GM19397 (cell line): ENCODE measurements at regions not wholly inside any gene's neighbourhood (a gene's known extent, or its start where the extent isn't known, plus 50 kb on each side); places are given as distances from the start of the nearest gene placed in this dataset.

Source experiments
- ATAC-seq: cut with Tn5 transposase; IDR thresholded peaks from one replicate; pipeline ENCODE4 v1.9.1; 2021; ENCODE audit warnings: mild to moderate bottlenecking, moderate library complexity; ENCODE audit not compliant: unreplicated experiment

DNA sequence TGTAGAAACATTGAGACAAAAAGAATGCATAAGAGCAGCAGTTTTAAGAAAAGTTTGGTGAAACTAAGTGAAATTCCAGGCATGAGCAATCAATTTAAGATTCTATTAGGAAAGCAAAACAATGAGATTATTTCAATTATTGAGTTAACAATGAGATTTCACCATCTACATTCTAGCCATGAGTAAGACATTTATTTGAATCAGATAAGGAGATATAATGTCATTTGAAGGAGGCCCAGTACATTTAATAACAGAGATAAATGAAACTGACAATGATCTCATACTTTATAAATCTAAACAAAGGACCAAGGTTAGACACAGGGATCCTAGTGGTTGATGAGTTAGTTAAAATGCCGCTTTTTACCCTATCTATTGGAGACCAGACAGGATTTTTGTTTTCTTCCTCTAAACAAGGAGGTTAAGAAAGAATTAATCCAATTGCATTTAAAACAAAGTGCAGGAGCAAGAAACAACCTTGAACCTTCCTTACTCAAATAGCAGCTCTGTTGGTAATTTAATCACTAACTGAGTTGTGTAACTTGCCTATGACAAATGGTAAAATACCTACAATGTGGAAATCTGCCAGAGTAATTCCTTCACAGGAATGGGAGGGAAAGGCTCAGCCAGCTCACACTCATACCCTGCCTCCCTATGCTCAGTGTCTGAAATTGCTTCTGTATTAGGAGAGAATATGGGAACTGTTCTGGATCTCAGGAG lies 103.5 kb upstream of the NR3C1 start:
- no peak for ATAC-seq

DNA sequence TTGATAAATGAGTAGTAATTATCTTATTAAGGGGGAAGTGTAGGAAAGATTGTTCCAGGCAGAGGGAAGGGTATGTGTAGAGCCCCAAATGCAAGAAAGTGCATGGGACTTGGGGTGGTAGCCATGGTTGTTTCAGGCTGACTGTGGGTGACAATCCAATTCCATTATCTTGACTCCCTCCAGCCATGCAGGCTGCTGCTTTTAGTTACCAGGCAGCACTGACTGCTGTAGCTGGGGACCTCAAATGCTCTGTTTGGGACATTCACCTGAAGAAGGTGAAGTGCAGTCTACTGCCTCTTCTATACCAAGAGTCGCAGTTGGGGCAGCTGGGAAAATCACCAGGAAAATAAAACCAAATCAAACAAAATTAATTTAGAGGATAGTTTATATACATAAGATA lies 102.4 kb upstream of the NR3C1 start:
- ATAC-seq, result no peak

DNA sequence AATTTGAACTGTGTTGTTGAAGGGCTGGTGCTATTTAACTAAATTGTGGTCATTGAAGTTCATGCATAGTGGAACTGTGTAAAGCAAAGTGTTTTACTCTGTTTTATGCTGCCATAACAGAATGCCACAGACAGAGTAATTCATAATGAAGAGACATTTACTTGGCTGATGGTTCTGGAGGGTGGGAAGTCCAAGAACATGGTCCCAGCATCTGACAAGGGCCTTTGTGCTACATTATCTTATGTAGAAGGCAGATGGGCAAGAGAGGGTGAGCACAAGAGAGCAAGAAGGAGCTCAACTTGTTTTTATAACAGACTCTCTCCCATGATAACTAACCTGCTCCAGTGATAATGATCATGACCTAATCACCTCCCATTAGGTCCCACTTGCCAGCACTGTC lies 101.9 kb upstream of the NR3C1 start:
- ATAC-seq, result no peak

DNA sequence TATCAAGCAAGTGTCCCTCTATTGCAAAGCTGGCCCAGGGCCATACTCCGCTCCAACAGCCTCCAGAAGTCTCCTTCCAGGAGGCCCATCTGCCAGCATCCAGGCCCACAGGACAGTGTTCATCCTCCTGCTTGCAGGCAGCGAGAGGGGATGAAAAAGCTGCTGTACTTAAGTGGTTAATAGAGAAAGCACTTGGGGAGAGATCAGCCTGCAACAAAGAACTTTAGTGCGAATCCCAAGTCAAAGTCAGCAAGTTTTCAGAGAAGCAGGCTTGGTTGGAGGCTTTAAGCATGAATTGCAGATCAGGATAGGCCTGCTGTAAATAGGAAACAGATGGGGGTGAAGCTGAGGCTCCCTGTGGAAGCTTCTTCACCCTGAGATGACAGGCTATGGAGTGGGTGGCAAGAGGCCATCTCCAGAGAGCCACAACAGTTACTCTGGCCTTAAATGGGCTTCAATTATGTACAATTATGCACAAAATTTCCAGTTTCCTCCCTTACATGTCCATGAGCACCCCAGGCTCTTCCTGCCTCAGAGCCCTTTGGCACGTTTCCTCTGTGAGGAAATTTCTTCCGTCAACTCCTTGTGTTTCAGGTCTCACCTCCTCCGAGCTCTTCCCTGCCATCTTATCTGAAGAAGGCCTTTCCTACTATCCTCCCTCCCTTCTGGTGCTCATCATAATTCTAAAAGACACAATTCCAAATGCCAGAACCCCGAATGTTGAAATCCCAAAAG lies 98.0 kb upstream of the NR3C1 start:
- ATAC-seq, result no peak

DNA sequence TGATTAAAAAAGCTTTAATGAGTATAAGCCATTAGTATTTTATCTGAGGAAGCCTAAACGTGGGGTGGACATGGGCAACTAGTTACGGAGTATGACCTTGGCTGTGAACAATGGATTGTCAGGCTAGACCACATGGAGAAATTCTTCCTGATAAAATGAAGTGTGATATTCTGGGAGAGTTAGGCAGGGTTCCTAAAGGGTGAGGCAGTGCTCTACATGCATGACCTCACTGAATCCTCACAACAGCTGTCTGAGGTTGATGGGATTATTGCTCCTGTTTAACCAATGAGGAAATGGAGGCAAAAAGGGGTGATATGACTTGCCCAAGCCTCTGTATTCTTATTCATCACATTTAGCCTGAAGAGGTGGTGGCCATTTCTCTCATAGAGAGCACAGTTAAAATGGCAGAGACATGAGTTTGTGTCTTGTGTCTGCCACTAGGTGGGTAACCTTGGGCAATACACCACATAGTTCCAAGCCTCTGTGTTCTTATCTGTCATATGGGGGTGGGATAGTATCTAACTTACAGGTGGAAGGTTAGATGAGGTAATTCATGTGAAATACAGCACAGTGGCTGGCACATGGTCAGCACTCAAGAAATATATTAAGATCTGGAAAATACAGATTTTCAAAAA lies 96.1 kb upstream of the NR3C1 start:
- ATAC-seq, result no peak

DNA sequence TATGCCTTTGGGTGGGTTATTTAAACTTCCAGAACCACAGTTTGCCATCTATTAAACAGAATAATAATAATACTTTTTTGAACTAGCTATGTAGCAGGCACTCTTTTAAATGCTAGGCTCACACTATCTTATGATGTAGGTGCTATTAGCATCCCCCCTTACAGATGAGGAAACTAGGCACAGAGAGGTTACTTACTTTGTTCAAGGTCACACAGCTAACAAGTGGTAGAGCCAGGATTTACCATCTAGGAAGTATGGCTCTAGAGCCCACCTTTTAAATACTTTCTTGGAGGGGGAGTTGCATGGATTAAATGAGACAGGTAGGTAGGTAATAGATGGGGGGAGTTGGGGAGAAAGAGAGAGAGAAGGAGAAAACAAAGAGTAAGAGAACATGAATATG lies 95.3 kb upstream of the NR3C1 start:
- no peak for ATAC-seq

DNA sequence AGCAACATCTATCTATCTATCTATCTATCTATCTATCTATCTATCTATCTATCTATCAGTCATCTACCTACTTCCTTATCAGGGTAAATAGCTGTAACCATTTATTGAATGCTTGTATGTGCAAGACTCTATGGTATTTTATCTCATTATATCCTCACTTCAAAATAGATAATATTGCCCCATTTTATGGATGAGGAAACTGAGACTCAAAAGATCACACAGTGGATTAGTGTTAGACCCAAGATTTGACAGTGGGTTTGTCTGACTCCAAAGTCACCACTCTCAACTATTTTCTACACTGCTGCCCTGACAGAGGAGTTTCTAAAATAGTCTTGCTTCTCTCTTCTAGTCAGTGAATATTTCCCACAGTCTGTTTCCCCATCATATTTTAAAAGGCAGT lies 94.3 kb upstream of the NR3C1 start:
- no peak for ATAC-seq

DNA sequence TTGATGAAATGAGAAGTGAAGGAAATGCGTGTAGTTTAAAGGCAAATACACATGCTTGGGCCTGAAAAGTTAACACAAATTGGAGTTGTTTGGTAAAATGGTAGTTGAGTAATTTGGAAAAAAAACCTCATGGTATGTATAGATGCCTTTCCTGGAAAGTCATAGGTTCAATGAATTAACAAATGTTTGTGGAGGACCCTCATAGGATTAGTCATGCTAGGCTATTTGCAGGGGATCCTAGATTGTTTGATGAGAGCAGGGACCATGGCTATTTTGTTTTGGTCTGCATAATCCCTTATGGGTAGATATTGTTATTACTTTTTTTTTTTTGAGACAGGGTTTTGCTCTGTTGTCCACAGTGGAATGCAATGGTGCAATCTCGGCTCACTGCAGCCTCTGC lies 93.5 kb upstream of the NR3C1 start:
- ATAC-seq, result no peak

DNA sequence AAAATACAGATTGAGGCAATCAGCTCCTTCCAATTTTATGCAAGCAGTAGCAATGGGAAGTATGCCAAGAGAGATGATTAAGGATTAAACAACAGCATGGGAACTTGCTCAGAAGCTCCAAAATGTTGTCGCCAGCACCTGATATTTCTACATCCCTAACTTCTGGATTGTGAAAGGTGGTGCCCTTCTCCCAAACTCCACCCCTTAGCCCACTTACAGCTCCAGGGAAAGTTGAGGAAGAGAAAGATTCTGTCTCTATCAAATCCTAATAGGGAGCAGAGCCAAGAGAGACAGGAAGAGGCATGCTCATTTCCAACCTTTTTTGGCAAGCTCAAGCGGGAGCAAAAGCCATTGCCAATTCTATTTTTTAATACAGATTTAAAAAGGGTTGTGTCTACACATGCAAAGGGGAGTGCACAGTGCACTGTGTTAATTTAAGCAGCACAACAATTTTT lies 92.4 kb upstream of the NR3C1 start:
- ATAC-seq, result no peak

DNA sequence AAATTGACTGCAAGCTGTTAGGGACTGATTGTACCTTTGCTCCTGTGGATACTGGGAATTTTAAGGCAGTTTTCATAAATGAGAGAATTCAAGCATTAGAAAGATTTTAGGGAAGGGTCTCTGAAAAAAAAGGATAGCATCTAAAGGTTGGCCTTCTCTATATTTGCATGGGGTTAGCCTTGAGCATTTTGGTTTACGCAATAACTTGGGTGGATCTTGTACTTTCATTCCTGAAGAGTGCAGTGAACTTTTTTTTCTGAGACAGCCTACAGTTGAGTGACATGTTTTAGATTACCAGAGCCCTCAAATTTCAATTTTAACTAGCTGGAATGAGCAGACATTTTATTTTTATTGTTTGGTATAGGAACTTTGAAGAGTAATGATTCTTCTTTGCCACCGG lies 91.6 kb upstream of the NR3C1 start:
- ATAC-seq, result no peak

DNA sequence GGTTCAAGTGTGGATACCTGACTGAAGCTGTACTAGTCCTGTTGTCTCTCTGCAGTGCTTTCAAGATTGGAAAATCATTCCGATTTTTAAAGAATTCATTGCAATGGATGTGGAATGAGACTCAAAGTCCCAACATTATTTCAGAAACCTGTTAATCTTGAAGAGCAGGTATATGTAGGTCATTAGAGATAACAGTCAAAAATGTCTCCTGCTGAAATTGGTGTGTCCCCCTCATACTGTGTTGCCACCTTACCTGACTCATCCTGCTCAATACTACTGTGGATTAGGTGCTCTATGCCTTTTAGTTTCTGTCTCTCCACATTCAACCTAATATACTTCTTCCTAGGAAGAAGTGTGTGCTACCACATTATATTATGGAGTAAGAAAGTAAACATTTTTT lies 91.1 kb upstream of the NR3C1 start:
- ATAC-seq, result no peak

DNA sequence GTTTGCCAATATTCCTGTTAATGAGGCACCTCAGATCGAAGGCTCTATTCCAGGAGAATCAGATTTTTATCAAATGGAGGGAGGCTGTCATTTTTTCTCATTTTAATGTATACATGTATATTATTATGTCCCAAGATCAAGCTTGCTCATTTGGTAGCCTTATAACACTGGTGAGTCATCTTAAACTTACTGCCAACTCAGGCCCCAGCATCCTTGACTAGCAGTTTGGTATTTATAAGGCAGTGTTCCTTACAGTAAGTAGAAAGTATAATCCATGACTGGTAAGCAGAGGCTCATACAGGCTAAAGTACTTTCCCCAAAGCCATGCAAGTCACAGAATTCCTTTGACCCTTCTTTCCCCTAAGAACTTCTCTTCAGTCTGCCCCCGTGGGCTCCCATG lies 90.7 kb upstream of the NR3C1 start:
- no peak for ATAC-seq

DNA sequence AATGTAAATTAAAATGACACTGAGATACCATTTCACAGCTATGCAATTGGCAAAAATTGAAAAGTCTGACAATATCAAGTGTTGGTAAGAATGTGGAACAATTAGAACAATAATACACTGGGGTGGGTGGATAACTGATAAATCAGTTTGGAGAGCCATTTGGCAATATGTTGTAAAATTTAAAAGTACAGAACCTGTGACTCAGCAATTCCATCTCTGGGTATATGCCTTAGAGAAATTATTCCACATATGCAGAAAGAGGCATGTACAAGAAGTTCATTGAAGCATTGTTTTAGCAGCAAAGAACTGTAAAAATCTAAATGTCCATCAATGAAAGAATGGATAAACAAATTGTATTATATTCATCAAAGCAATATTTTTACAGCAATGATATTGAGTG lies 89.3 kb upstream of the NR3C1 start:
- no peak for ATAC-seq

DNA sequence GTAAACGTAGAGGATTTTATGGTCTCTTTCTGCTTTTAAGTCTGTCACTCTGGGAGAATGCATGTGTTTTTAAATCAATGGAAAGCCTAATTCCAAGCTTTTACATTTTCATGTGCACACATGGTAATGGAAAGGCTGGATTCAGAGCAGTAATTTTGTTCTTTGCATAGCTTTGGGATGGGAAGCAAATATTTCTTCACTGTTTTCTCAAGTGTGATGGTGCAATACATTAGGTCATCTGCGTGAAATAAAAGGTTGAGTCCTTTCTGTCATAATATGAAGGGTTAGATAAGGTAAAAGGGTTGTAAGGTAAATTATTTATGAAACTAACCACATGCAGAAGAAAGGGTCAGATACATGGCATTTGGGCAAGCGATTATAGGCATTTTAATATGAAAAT lies 88.2 kb upstream of the NR3C1 start:
- ATAC-seq, result no peak

DNA sequence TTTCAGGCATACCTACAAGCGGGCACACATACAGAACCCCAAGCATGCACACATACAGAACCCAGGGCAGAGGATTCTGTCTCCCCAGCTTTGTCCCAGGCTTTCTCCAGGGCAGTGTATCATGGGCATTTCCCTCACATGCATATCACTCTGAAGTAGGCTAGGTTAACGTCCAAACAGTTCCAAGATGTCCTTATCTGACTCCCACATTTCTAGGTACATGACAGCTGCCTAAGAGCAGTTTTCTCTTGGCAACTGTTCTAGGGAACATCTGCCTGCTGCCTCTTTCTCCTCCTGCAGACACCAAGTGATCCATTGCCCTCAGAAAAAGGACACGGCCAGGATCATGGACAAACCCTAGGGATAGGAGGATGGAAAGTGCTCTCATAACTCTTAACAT lies 84.9 kb upstream of the NR3C1 start:
- no peak for ATAC-seq

DNA sequence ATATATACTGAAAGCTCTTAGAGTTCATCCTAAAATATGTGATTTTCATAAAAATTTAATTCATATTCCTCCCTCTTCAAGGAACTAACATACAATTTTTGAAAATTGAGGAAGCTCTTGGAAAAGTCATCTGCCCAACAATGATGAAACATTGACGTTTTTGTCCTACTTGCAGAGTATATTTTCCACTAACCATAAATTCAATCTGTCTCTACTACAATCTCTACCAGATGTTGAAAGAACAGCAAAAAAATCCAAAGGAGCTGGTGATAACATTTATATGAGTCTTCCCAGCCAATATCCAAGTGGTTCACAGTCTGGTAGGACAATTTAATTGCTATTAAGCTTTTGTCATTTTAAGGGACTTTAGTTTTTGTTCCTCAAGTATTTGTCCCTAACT lies 81.1 kb upstream of the NR3C1 start:
- no peak for ATAC-seq

DNA sequence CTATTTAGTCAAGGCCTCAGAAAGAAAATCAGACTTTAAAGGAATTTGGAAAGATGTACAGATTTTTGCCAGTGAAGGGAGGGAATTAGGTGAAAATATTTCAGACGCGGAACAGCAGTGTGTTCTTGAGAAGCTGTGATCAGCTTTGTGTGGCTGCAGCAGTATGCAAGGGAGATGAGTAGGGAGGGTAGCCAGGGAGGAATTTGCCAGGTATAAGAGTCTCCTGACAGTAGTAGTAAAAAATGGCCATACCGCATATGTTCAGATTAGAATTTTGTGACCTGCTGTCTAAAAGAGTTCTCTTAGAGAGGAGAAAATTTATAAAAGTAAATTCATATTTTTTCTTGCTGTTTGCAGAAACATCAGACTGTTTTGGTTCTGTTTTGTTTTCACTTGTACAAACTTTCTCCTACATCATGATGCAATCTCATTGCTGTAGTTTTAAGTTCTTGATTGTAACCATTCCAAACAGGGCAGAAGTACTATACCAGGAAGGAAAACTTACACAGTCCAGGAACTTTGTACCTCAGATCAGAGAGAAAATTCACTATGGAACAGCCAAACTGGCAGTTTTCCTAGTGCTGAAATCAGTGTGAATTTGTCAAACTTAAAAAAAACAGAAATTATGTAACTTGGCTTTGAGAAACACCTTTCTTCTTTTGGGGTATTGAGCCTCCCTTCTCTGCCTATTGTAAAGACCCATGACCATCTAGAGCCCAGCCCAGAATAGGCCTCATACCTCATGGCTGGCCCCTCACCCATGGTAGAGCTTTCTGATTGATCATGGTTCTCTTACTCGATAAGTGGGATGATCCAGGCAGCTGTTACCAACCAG lies 78.4 kb upstream of the NR3C1 start:
- no peak for ATAC-seq

DNA sequence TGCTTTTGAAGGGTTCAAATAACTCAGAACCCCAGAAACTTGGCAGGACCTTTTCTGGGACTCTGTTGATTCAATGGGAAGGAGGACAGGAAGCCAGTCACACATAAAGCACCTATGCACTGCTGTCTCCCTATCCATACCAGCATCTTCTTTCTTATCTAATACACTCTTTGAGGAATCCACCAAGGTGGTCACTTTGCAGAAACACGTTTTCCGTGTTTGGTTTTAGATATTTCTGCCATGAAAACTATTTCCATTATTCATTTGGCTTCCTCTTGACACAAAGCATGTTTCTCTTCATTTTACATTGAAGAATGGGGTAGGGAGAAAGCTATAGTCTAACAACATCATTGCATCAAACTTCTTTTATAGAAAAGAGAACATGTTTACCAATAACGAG lies 76.5 kb upstream of the NR3C1 start:
- no peak for ATAC-seq

DNA sequence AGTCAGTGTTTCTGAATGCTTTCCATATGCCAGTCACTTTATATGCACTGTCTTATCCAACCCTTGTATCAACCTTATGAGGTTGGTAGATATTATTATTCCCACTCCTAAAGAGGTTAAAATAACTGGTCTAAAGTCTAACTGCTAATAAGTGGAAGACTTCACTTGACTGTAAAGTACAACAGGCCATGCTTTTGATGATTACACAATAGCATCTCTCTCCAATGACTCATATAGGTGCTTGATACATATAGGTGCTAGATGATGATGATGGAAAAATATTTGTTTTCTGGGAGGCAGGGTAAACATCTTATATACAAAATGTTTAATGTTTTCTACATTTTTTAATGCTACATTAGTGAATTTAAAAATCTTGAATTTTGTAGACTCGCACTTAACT lies 75.9 kb upstream of the NR3C1 start:
- ATAC-seq, result no peak

DNA sequence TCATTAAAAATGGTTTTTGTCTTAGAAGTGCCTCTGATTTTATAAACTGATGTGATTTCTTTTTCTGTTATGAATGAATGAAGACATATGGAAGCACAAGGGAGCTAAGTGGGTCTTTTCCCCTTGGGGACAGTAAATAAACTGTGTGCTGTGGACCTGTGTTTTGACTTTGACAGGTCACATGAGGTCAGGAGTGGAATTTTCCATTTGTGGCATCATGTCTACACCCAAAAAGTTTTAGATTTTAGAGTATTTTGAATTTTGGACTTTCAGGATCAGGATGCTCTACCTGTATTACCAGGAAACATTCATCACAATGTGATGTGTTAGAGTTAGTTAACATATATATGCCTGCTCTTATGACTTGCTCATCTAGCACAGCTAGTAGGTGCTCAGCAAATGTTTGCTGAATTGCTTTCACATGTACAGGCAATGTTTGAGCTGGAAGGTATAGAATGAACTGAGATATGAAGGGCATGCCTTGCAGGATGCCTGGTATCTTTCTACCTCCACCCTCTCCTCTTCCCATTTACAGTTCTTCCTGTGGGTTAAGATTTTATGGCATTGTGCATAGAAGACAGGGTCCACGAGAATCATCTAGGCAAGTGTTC lies 73.2 kb upstream of the NR3C1 start:
- ATAC-seq, result no peak

DNA sequence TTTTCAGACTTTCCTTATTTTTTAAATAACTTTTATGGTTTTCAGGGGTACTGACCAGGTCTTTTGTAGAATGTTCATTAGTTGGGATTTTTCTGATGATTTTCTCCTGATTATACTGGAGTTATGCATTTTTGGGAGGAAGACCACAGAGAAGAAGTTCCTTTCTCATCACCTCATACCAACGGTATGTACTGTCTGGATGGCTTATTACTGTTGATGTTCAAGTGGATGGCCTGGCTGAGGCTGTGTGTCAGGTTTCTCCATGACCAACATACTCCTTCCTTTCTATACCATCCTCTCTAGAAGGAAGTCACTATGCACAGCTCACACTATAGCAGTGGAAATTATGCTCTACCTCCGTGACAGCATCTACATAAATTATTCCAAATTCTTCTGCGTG lies 71.1 kb upstream of the NR3C1 start:
- no peak for ATAC-seq
